ENCODE measurements at regions not wholly inside any gene's neighbourhood (a gene's known extent, or its start where the extent isn't known, plus 50 kb on each side); places are given as distances from the start of the nearest gene placed in this dataset.

DNA sequence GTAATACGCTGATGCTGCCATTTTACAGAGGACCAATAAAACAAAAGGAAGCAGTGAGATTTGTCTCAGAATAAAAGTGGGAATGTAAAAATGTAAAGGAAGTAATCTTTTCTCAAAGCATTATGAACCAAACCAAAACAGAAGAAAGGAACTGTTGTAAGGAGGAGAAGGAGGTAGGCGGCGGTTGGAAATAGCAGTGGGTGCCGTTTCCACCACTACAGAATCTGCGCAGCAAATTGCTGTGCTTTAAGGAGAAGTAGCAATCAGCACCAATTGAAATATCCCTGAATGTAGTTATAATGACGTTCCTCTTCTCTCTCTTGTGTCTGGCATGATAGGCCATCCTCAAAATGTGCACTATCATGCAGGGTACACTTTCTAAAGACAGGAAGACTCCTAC, 455.1 kb upstream of the TLE4 start:
- DNase-seq, result no peak

DNA sequence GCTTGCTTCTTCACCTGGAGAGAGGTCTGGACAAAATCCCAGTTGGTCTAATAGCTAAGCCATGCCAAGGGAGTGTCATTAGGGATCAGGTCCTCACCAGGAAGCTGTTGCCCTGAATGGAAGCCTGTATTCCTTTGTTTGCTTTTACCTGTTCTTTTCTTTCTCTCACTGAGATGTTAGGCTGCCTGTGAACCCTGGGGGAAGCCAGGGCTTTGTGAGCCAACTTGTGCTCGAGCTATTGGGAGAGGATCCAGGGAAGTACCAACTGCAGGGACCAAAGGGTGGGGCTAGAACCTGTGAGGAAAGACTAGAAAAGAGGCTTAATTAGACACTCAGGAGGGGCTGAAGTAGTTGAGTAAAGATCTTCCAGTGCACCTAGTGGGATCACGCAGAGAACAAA, 451.2 kb upstream of the TLE4 start:
- no peak for DNase-seq

GRCh38 chr9:79120941-79121340, 450.8 kb upstream of the TLE4 start:
- no peak for DNase-seq

- no peak for DNase-seq
Observed at GRCh38 chr9:79123415-79123814, 448.4 kb upstream of the TLE4 start.

DNA sequence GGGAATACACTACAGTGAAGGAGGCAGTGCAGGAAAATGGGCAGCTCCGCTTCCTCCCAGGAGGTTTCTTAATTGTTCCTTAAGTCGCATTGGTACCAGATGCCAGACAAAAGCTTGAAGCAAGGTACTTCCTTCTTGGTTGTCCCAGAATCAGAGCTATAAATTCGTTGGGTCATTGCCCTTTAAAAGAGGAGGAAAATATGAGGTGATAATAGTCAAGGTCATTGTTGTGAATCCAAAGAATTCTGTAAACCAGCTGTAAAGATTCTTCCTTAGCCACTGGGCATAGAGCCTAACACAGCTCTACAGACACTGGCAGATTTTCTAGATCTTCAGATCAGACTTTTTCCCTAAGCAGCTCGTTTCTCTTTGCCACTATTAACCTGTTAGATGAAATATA, 444.1 kb upstream of the TLE4 start:
- DNase-seq, result no peak

DNA sequence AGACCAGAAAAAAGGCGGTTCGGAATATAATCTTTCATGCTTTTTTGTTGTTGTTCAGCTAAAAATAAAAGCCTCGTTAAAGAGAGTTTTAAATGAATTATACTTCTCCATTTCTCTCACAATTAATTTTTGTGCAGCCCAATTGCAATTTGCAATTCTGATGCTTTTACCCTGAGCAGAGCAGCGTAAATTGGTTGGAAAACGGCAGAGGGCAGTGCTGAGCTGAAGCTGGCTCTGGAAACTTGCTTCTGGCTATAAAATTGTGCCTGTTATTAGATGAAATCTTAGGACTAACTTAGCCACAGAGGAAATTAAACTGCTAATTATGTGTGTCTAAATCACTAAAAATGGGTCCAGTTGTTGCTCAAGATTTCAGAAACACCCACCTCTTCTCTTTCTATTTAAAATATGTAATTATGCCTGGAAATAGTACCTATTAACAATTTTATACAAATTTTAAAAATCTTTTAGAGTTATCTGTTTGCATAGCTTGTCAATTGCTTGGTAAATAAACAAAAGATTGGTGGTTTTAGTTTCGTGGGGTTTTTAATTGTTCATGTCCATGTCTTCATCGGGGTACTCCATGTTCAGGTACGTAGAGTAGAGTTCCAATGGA, 441.8 kb upstream of the TLE4 start:
- DNase-seq, result peak; percentile 5

DNA sequence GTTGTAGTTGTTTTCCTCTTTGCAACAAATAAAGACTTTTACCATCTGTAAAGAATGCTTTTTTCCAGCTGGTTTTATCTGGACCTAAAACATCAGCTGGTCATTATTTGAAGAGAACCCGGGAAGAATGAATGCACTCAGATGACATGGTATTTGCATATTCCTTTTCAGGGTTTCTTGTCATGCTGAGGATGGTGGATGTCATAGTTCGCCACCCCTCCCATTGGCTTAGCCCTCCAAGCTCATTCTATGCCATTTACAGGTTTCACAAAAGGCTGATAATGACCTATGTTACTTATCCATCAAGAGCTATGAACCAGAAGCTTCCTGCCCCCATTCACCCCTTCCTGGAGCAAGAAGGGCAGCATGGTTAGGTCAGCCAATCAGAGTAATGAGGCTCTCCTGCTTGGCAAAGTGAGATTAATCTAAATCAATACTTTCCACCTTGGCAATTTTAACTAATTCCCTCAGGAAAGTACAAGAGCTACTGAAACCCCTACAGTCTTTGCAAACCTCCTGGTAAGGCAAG, 440.5 kb upstream of the TLE4 start:
- DNase-seq, result no peak

DNA sequence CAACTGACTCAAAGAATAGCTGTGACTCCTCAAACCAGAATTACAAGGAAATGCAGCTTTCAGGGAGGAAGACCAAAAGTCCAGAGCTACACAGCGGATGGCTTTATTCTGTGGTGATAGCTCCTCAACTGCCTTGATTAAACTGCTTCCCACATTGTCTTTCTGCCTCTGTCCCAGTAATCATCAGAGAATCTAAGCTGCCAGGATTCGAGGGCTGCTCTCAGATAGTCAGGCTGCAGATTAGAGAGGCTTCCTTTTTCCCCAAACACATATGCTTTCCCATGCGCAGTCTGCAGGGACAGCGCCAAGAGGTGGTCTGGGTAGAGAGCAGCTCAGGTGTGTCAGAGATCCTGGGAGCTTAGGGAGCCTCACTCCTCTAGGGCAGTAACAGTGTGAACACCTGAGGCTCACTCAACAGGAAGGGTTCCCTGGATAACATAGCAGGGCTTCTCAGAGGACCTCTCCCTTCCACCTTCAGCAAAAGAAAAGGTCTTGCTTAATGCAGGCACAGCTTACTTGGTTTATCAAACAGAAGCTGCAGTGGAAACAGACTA, 439.9 kb upstream of the TLE4 start:
- no peak for DNase-seq

DNA sequence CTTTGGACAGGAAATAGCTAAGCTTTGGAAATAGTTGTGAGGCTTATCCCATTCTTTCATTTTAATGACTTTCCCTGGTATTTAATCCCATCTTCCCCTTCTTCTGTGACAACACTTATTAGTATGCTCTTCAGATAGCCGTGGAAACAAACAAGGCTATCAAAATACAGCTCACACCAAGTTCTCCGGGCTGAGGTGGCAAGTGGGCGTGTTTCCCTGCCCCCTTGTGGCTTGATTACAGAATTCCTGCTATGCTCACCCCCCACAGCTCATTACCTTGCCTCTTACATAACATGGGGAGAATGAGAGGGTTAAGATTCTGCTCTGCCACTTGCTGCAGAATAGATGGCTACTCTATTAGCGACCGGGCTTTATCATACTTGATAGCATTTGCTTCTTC, 437.1 kb upstream of the TLE4 start:
- peak; percentile 38 for DNase-seq

DNA sequence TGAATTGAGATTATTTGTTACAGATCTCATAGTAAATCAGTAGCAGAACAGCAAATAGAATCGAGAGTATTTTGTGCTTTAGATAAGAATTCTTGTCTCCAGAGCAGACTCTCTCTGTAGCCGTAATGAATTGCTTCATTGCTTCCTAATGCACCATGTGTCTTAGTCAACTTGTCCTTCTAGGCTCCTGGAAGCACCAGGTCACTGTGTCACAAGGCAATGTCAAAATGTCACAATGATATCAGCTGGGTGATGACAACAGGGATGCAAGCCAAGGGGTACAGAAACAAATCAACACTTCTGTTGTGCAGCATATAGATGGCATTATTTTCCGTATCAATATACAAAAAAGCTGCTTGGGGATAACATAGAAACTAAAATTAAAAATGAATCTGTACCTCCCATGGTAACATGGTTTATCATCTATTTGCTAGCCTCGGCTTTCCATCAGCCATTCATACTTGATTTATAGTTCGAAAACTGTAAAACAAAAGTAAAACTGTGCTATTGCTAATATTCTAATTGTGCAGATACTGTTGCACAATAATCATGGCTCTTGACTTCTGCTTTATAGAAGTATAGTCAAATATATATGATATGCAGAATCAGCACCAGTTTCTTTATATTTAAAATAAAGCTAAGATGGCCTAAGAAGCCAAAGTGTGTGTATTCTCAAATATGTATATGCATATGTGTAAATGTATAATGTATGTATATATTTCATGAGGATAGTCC, 435.9 kb upstream of the TLE4 start:
- DNase-seq, result no peak

- no peak for DNase-seq
Observed at GRCh38 chr9:79140751-79141150, 431.0 kb upstream of the TLE4 start.

DNA sequence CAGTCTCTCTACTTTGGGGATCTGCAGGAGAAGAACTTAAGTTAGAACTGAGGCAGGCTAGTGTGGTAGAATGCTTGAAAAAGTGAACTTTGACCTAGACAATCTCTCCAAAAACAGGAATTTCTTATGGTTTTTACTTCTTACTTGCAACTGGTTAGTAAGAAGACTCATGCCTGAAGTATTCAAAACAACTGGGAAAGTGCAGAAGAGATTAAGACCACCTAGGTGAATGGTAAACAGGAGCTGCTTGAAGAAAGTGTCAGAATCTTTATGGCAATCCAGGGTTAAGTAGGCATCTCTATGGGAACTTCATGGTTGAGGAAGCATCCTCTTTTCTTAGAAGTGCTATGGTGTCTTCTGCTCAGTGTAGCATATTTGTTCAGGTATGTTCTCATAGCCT, 428.6 kb upstream of the TLE4 start:
- DNase-seq, result no peak

- DNase-seq, result no peak
Observed at GRCh38 chr9:79145442-79145841, 426.3 kb upstream of the TLE4 start.

DNA sequence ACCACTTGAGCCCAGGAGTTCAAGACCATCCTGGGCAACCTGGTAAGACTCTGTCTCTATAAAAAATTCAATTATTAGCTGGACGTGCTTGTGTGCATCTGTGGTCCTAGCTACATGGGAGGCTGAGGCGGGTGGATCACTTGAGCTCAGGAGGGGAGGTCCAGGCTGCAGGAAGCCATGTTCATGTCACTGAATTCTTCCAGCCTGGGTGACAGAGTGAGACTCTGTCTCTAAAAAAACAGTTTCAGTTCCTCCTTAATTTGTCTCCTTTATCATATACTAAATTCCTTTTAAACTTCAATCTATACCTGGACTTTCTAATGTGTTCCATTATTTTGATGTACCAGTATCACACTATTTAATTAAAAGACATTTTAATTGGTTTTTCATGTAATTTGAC, 422.2 kb upstream of the TLE4 start:
- DNase-seq, result no peak

- no peak for DNase-seq
Observed at GRCh38 chr9:79151791-79152190, 420.0 kb upstream of the TLE4 start.

DNA sequence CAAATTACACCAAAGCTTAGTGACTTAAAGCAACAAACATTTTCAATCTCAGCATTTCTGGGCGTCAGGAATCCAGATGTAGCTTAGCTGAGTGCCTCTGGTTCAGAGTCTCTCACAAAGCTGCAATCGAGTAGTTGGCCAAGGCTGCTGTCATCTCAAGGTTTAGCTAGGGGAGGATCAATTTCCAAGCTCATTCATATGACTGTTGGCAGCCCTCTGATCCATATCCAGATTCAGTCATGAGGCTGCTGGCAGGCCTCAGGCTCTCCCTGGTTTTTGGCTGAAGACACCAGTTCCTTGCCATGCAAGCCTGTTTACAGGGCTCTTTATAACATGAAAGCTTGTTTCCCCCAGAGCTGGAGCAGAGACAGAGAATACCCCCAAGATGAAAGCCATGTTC, 419.5 kb upstream of the TLE4 start:
- DNase-seq, result no peak

DNA sequence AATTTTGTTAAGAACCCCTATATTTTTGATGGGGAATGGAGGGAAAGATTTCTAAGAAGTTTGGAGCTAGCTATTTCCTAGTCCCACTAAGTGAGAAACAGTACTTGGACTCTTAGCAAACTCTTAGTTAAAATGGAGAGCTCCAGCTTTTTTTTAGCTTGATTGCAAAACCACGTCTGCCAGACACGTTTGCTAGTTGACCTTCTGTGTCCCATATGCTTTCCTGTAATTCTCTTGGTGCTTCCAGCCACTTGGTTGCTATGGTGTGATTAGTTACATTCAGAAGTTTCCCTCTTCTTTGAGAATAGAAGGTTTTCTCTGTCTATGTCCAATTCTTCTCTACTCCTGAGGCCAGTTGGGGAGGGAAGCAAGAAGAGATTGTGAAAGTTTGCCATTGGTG, 417.0 kb upstream of the TLE4 start:
- no peak for DNase-seq

DNA sequence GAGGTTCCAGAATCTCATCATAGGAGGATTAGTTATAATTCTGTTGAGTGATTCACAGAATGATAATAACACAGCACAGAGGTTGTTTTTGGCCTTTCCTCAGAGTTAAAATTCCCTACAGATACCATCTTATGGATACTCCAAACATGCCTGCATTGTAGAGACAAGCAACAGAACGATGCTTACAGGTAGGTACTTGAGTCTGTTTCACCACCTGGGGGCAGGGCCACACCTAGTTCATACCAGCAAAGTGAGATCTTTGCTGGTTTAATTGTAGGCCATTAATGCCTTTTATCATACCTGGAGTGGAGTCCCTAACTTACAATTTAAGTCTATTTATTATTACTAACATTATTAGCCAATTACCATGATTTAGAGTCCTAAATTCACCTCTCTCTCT, 416.5 kb upstream of the TLE4 start:
- no peak for DNase-seq

GRCh38 chr9:79163544-79163943, 408.2 kb upstream of the TLE4 start:
- no peak for DNase-seq

DNA sequence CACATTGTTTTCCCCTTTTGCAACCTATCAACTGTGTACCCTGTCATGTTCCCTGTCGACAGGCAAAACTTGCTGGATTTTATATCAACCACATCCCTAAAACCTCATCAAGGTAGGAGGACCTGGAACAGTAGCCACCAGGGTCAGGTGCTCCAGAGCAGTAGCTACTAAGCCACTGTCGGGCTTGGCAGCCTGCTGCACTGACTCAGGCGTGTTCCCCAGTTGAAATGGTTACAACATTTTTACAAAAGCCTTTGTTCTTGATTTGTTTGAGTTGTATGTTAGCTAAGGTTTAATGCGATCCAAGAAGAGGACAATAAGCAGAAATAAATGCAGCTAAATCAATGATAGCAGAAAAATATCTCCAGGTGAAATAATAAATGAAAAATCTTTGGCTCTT, 407.4 kb upstream of the TLE4 start:
- no peak for DNase-seq

GRCh38 chr9:79165020-79165780, 406.6 kb upstream of the TLE4 start:
- no peak for DNase-seq

DNA sequence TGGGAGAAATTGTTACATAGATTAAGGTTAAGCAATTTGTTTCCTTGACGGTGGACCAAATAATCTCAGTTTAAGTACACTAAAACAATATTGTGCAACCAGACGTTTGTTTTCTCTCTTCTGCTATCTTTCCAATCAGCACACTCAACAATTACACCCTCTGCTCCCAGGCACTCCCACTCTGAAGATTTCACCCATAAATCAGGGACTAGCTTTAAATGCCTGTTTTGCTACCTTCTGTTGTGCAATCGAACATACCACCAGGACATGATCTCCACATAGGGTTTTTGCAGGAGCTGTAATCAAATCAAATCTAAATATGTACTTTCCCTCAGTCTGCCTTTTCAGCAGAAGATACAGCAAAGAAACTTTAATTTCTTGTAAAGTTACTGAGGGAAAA, 405.8 kb upstream of the TLE4 start:
- DNase-seq, result no peak

- DNase-seq, result no peak
Observed at GRCh38 chr9:79170643-79171042, 401.1 kb upstream of the TLE4 start.

GRCh38 chr9:79173932-79174331, 397.8 kb upstream of the TLE4 start:
- no peak for DNase-seq
